GM10248 (cell line): ENCODE measurements at regions not wholly inside any gene's neighbourhood (a gene's known extent, or its start where the extent isn't known, plus 50 kb on each side); places are given as distances from the start of the nearest gene placed in this dataset.
"Not testable (repeated sequence)": the region's sequence is repeated elsewhere in the genome, so short reads cannot be mapped to it uniquely, and the experiment has no call there.

Experiments used
- CTCF ChIA-PET: fragments of 300-600 bp; sonication (Branson Sonifier 250); formaldehyde crosslinking; extraction: SDS; loops from one replicate; lab custom pipeline; 2021; ENCODE audit warnings: antibody characterized with exemption; lab: Yijun Ruan, JAX
- POLR2A ChIA-PET: fragments of 350-650 bp; sonication (Branson Sonifier 250); formaldehyde crosslinking; extraction: SDS; loops from one replicate; lab custom pipeline; 2020; ENCODE audit warnings: antibody characterized with exemption; lab: Yijun Ruan, JAX
- DNase-seq: peaks from one replicate; pipeline ENCODE4 v3.0.0; 2012; ENCODE audit errors: extremely low spot score
- TF ChIP-seq, protein P1 (sequence below): IDR thresholded peaks from 2 replicates; pipeline ENCODE4 v1.5.1; 2012; ENCODE audit warnings: mild to moderate bottlenecking, low read depth; ENCODE audit errors: extremely low read depth, missing control alignments, control extremely low read depth

DNA sequence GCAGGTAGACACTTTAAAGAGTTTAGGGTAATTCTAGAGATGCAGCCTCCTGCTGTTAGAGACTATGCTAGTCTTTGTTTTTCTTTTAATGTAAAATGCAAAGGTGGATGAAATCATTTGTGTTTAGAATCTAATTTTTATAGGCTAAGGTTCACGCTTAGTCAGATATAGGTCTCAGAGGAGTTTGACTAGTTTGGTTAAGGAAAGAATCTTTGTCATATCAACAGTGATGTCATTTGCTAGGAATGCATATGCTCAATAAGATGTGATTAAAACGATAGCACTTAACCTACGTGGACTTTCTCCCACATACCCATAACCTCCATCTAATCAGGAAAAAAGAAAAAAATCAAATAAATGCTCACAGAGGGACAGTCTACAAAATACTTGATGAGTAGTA is 859.3 kb upstream of the ATXN7L3B start:
- POLR2A ChIA-PET, result no interaction called here
- CTCF ChIA-PET, result no interaction called here
- no peak for DNase-seq
- TF ChIP-seq, protein P1, sequence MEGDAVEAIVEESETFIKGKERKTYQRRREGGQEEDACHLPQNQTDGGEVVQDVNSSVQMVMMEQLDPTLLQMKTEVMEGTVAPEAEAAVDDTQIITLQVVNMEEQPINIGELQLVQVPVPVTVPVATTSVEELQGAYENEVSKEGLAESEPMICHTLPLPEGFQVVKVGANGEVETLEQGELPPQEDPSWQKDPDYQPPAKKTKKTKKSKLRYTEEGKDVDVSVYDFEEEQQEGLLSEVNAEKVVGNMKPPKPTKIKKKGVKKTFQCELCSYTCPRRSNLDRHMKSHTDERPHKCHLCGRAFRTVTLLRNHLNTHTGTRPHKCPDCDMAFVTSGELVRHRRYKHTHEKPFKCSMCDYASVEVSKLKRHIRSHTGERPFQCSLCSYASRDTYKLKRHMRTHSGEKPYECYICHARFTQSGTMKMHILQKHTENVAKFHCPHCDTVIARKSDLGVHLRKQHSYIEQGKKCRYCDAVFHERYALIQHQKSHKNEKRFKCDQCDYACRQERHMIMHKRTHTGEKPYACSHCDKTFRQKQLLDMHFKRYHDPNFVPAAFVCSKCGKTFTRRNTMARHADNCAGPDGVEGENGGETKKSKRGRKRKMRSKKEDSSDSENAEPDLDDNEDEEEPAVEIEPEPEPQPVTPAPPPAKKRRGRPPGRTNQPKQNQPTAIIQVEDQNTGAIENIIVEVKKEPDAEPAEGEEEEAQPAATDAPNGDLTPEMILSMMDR, result no peak

DNA sequence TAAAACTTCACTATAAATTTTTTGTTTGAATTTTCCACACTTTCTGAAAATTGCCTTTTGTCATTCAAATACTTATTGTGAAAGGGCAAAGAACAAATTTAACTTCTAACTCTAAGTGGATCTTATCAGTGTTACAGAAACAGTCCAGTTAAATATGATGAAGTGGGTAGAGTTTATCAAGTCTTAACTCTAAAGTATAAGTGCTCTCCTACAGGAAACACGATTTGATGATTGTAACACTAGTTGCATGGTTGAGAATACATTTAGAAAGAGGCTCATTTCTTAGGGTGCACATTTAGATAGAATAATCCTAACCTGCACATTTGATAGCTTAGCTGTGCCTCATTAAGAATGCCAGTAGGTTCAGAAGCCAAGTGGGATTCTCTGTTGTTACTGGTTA is 838.3 kb upstream of the ATXN7L3B start:
- TF ChIP-seq, protein P1, result no peak
- DNase-seq, result no peak
- POLR2A ChIA-PET, result no interaction called here
- CTCF ChIA-PET, result no interaction called here

DNA sequence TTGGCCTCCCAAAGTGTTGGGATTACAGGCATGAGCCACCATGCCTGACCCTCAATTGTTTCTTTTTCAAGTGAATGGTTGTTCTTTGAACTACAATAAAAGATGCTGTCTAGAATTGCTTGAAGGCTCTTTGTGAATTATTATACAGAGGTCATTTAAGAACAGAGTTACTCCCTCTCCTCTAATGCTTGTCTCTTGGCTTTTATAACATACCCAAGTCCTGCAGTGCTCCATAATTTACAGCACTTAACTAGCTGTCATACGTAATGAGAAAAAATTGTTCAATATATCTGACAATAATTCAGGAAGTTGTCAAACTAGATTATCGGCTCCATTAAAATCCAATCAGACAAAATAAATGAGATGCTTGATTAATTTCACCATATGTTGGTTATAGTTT is 823.0 kb upstream of the ATXN7L3B start:
- POLR2A ChIA-PET, result no interaction called here
- CTCF ChIA-PET, result no interaction called here
- DNase-seq, result no peak
- TF ChIP-seq, protein P1, result no peak

- CTCF ChIA-PET, result interaction anchor here (1.2 kb wide), 1 partner anchor 9 kb away, joined by 3 read pairs; no protein-coding TSS in a partner anchor
- POLR2A ChIA-PET, DNase-seq: not testable (repeated sequence)
Observed at GRCh38 chr12:73716143-73716542, 821.5 kb upstream of the ATXN7L3B start.

DNA sequence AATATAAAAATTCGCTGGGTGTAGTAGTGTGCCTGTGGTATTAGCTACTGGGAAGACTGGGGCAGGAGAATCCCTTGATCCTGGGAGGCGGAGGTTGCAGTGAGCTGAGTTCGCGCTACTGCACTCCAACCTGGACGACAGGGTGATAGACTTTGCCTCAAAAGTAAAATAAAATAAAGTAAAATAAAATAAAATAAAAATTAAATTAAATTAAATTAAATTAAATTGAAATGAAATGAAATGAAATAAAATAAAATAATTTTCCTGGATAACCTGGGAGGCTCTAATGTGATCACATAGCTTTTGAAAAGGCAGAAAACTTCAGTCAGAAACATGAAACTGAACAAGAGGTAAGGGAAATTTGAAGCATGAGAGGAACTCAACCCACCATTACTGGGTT is 818.4 kb upstream of the ATXN7L3B start:
- ChIA-PET CTCF (no interaction called here), POLR2A (no interaction called here)
- TF ChIP-seq, protein P1, result no peak
- no peak for DNase-seq

DNA sequence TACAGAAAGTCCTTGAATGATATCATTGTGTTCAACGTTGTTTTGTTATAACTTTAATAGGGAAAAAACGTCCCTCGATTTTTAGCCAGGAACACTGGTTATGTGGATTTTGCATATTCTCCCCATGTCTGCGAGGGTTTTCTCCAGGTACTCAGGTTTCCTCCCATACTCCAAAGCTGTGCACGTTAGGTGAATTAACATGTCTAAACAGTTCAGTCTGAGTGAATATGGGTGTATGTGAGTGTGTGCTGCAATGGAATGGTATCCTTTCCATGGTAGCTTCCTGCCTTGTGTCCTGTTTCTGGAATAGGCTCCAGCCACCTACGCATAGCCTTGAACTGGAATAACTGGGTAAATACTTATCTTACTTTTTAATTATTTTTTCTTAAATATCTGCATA is 810.8 kb upstream of the ATXN7L3B start:
- DNase-seq, result no peak
- ChIA-PET CTCF (no interaction called here), POLR2A (no interaction called here)
- TF ChIP-seq, protein P1, result no peak

DNA sequence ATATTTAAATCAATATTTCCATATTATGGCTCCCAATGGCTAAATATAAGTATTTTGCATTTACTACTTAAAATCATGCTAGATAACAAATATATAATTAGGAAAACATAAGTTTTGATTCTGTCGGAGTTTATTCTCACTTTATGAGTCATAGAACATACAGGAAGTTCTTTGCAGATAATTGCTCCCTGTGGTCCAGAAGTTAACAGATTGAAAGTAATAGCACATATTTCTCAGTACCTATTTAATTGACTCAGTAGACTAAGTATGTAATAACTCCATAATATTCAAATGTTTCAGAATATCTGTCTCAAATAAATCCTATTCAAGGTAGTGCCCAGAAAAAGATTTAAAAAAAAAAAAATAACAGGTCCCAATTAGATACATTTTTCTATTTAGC is 806.0 kb upstream of the ATXN7L3B start:
- DNase-seq, result no peak
- ChIA-PET CTCF (no interaction called here), POLR2A (no interaction called here)
- TF ChIP-seq, protein P1, result no peak
